HL-60 (cell line): ENCODE measurements at regions not wholly inside any gene's neighbourhood (a gene's known extent, or its start where the extent isn't known, plus 50 kb on each side); places are given as distances from the start of the nearest gene placed in this dataset.
A peak's percentile ranks its signal among the peaks of the same experiment; 100 is the strongest.

Experiments
- DNase-seq, 2 experiments: peaks; one replicate each; pipeline ENCODE4 v3.0.0-alpha.2; 2010 to 2020; ENCODE audit warnings: low read depth in 1 of 2, low spot score in 1 of 2
- H3K27ac ChIP-seq: fragments of 250-450 bp; sonication (Bioruptor Pico); replicated peaks from 2 replicates; pipeline ENCODE4 v1.5.1; 2020; ENCODE audit warnings: mild to moderate bottlenecking, moderate library complexity
- H3K27me3 ChIP-seq: fragments of 250-450 bp; sonication (Bioruptor Pico); 2 replicates; pipeline ENCODE4 v1.5.1; 2021; ENCODE audit warnings: mild to moderate bottlenecking, moderate library complexity; ENCODE audit not compliant: insufficient read depth, poor library complexity, severe bottlenecking
- H3K4me3 ChIP-seq: replicated peaks from 2 replicates; pipeline ENCODE4 v1.5.1; 2011; ENCODE audit warnings: mild to moderate bottlenecking, control low read depth, low read length; ENCODE audit not compliant: insufficient read depth
- CTCF ChIP-seq: IDR thresholded peaks from one replicate; pipeline ENCODE4 v1.5.1; 2011; ENCODE audit warnings: low read length, control low read depth, inconsistent platforms; ENCODE audit not compliant: insufficient read depth
- GABPA ChIP-seq: IDR thresholded peaks from 2 replicates; pipeline ENCODE4 v1.6.1; 2012; ENCODE audit warnings: low read depth
- POLR2AphosphoS5 ChIP-seq: IDR thresholded peaks from 2 replicates; pipeline ENCODE4 v1.6.1; 2012; ENCODE audit warnings: low read depth
- SPI1 ChIP-seq: IDR thresholded peaks from 2 replicates; pipeline ENCODE4 v1.6.1; 2012; ENCODE audit warnings: low read depth, mild to moderate bottlenecking, borderline replicate concordance
- TF ChIP-seq, protein P1 (sequence below): IDR thresholded peaks from 2 replicates; pipeline ENCODE4 v1.6.1; 2012; ENCODE audit warnings: low read depth; ENCODE audit not compliant: insufficient replicate concordance

GRCh38 chr2:106582148-106583143 lies 95.3 kb downstream of the CD8B2 start:
- H3K27me3 ChIP-seq, result peaks cover 10% of the 10 kb centered on the region
- peak in 1 of 2 experiments; percentile 40 for DNase-seq
- TF ChIP-seq POLR2AphosphoS5, result no peak
- peak; percentile 89 for TF ChIP-seq CTCF
- no peak for TF ChIP-seq GABPA
- TF ChIP-seq, protein P1, sequence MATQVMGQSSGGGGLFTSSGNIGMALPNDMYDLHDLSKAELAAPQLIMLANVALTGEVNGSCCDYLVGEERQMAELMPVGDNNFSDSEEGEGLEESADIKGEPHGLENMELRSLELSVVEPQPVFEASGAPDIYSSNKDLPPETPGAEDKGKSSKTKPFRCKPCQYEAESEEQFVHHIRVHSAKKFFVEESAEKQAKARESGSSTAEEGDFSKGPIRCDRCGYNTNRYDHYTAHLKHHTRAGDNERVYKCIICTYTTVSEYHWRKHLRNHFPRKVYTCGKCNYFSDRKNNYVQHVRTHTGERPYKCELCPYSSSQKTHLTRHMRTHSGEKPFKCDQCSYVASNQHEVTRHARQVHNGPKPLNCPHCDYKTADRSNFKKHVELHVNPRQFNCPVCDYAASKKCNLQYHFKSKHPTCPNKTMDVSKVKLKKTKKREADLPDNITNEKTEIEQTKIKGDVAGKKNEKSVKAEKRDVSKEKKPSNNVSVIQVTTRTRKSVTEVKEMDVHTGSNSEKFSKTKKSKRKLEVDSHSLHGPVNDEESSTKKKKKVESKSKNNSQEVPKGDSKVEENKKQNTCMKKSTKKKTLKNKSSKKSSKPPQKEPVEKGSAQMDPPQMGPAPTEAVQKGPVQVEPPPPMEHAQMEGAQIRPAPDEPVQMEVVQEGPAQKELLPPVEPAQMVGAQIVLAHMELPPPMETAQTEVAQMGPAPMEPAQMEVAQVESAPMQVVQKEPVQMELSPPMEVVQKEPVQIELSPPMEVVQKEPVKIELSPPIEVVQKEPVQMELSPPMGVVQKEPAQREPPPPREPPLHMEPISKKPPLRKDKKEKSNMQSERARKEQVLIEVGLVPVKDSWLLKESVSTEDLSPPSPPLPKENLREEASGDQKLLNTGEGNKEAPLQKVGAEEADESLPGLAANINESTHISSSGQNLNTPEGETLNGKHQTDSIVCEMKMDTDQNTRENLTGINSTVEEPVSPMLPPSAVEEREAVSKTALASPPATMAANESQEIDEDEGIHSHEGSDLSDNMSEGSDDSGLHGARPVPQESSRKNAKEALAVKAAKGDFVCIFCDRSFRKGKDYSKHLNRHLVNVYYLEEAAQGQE, result no peak
- peak; percentile 31; the same call in 1 of the 2 replicates for TF ChIP-seq SPI1
- no peak overlapping the region for H3K27ac ChIP-seq
- H3K4me3 ChIP-seq, result no peak overlapping the region; the same call in 1 of the 2 replicates

DNA sequence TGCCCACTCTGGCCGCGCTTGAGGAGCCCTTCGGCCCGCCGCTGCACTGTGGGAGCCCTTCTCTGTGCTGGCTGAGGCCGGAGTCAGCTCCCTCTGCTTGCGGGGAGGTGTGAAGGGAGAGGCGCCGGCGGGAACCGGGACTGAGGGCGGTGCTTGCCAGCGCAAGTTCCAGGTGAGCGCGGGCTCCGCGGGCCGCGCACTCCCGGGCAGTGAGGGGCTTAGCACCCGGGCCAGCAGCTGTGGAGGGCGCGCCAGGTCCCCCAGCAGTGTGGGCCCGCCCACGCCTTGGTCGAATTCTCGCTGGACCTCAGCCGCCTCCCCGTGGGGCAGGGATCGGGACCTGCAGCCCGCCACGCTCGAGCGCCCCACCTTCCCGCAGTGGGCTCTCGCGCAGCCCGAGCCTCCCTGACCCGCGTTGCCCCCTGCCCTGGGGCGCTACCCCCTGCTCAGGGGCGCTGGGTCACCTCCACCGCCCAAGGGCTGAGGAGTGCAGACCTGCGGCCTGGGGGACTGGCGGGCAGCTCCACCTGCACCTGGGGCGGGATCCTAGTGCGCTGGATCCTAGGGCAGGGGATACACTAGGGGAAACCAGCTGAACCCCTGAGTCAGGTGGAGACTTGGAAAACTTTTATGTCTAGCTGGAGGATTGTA lies 97.3 kb downstream of the CD8B2 start:
- no peak for DNase-seq
- no peak overlapping the region for H3K27ac ChIP-seq
- peaks cover 10% of the 10 kb centered on the region for H3K27me3 ChIP-seq
- TF ChIP-seq POLR2AphosphoS5 (no peak), SPI1 (no peak), GABPA (no peak), CTCF (no peak)
- TF ChIP-seq, protein P1, result no peak
- H3K4me3 ChIP-seq, result no peak overlapping the region

DNA sequence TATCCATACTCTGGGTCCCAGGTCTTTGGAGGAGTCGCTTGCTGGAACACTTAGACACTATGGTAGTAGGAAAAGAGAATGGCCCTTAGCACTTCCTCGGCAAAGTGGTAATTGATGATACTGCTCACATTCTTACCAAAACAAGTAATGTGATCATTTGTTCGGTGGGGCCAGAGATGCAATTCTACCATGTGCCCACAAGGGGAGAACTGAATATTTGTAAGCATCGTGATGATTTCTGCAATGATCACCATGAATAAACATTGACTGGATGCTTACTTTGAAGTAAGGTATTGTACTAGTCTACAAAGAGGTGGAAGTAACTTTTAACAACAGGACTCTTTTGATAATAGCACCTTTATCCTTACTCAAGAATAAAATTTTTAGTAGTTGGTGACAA lies 109.7 kb downstream of the CD8B2 start:
- no peak for DNase-seq
- Histone ChIP-seq H3K27ac (no peak overlapping the region), H3K27me3 (no peaks in the 10 kb centered on the region), H3K4me3 (no peak overlapping the region)
- TF ChIP-seq CTCF (peak; percentile 39), POLR2AphosphoS5 (no peak)
